Astrocyte (in vitro differentiated cells and primary cell): ENCODE measurements at regions not wholly inside any gene's neighbourhood (a gene's known extent, or its start where the extent isn't known, plus 50 kb on each side); places are given as distances from the start of the nearest gene placed in this dataset.

Source experiments
- EZH2 ChIP-seq: IDR thresholded peaks from 2 replicates; pipeline ENCODE4 v1.6.1; 2012; ENCODE audit warnings: mild to moderate bottlenecking, low read length, inconsistent platforms; ENCODE audit not compliant: insufficient read depth
- TF ChIP-seq, protein P1 (sequence below): IDR thresholded peaks from 2 replicates; pipeline ENCODE4 v1.5.1; 2011; ENCODE audit warnings: low read depth, mild to moderate bottlenecking, inconsistent platforms, low read length, moderate library complexity; ENCODE audit not compliant: insufficient read depth

GRCh38 chr2:60149176-60149575 is 404.3 kb downstream of the BCL11A start:
- TF ChIP-seq, protein P1, sequence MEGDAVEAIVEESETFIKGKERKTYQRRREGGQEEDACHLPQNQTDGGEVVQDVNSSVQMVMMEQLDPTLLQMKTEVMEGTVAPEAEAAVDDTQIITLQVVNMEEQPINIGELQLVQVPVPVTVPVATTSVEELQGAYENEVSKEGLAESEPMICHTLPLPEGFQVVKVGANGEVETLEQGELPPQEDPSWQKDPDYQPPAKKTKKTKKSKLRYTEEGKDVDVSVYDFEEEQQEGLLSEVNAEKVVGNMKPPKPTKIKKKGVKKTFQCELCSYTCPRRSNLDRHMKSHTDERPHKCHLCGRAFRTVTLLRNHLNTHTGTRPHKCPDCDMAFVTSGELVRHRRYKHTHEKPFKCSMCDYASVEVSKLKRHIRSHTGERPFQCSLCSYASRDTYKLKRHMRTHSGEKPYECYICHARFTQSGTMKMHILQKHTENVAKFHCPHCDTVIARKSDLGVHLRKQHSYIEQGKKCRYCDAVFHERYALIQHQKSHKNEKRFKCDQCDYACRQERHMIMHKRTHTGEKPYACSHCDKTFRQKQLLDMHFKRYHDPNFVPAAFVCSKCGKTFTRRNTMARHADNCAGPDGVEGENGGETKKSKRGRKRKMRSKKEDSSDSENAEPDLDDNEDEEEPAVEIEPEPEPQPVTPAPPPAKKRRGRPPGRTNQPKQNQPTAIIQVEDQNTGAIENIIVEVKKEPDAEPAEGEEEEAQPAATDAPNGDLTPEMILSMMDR: no peak
- TF ChIP-seq EZH2: no peak
